Mammary epithelial cell (primary cell): ENCODE measurements at regions not wholly inside any gene's neighbourhood (a gene's known extent, or its start where the extent isn't known, plus 50 kb on each side); places are given as distances from the start of the nearest gene placed in this dataset.

ENCODE experiments used
- CTCF ChIP-seq, 2 donors: IDR thresholded peaks in 1 of 2; conservative IDR thresholded peaks in 1 of 2; 2 replicates each; pipeline ENCODE4 v1.5.1; 2011 to 2012; ENCODE audit warnings: inconsistent platforms in 2 of 2, low read length in 2 of 2, mild to moderate bottlenecking in 2 of 2, control low read depth in 1 of 2, low read depth in 1 of 2; ENCODE audit not compliant: insufficient read depth in 1 of 2; ENCODE audit errors: extremely low read depth in 1 of 2
- EZH2 ChIP-seq: IDR thresholded peaks from 2 replicates; pipeline ENCODE4 v1.6.1; 2012; ENCODE audit warnings: low read length, inconsistent platforms, borderline replicate concordance

GRCh38 chr15:61403884-61404283 is 174.8 kb upstream of the RORA start:
- no peak for TF ChIP-seq CTCF (conservative IDR thresholded peaks at IDR 0.05 in 1 of 2, IDR thresholded peaks at IDR 0.05 in 1 of 2; ENCODE audit: extremely low read depth in 1 of 2, insufficient read depth in 1 of 2, low read depth in 1 of 2, low read length in 2 of 2)
- TF ChIP-seq EZH2, result no peak
